H1 (cell line): ENCODE measurements at regions not wholly inside any gene's neighbourhood (a gene's known extent, or its start where the extent isn't known, plus 50 kb on each side); places are given as distances from the start of the nearest gene placed in this dataset.

Source experiments
- CTCF ChIA-PET: fragments of 300-600 bp; sonication (Branson Sonifier 250); formaldehyde crosslinking; loops from one replicate; lab custom pipeline; 2021; ENCODE audit not compliant: partially characterized antibody; lab: Charles Lee
- POLR2A ChIA-PET: fragments of 300-600 bp; sonication (Branson Sonifier 250); formaldehyde crosslinking; loops from one replicate; lab custom pipeline; 2021; ENCODE audit warnings: inconsistent platforms; ENCODE audit not compliant: partially characterized antibody; lab: Charles Lee
- DNase-seq, 2 experiments: peaks; one replicate each; pipeline versions ENCODE4 v3.0.0 to v3.0.0-alpha.2; 2010 to 2022; ENCODE audit warnings: low spot score in 2 of 2, low read depth in 1 of 2, mixed read lengths in 1 of 2
- FAIRE-seq: peaks from 2 replicates; lab custom pipeline; 2011; peaks lifted over from hg19 to GRCh38; lab: Jason Lieb, UNC
- H2AFZ ChIP-seq: 2 replicates; pipeline ENCODE4 v1.8.1; 2012; ENCODE audit warnings: low read length, inconsistent platforms
- H2AK5ac ChIP-seq: 2 replicates; pipeline ENCODE4 v1.6.1; 2013; ENCODE audit warnings: low read depth, low read length
- H2BK120ac ChIP-seq: replicated peaks from 2 replicates; pipeline ENCODE3; 2013; ENCODE audit warnings: low read depth, low read length, inconsistent platforms
- H2BK12ac ChIP-seq: 2 replicates; pipeline ENCODE4 v1.6.1; 2013; ENCODE audit warnings: low read depth, low read length
- H2BK15ac ChIP-seq: 2 replicates; pipeline ENCODE4 v1.6.1; 2013; ENCODE audit warnings: low read length
- H2BK20ac ChIP-seq: 2 replicates; pipeline ENCODE4 v1.6.1; 2013; ENCODE audit warnings: low read length
- H2BK5ac ChIP-seq: 2 replicates; pipeline ENCODE4 v1.6.1; 2013; ENCODE audit warnings: low read depth, low read length
- H3K14ac ChIP-seq: 2 replicates; pipeline ENCODE4 v1.6.1; 2013; ENCODE audit warnings: inconsistent platforms; ENCODE audit not compliant: insufficient read length
- H3K18ac ChIP-seq: 2 replicates; pipeline ENCODE4 v1.6.1; 2013; ENCODE audit warnings: low read length; ENCODE audit errors: extremely low read depth
- H3K23ac ChIP-seq: 2 replicates; pipeline ENCODE4 v1.6.1; 2013; ENCODE audit warnings: inconsistent platforms; ENCODE audit not compliant: insufficient read length
- H3K23me2 ChIP-seq: 2 replicates; pipeline ENCODE4 v1.6.1; 2013; ENCODE audit warnings: low read depth, low read length
- H3K27ac ChIP-seq: 2 replicates; pipeline ENCODE4 v1.6.1; 2011; ENCODE audit warnings: low read depth, low read length, inconsistent platforms
- H3K27me3 ChIP-seq, 4 experiments: replicated peaks in 1 of 4; 1 replicate in 1 of 4; 2 replicates in 3 of 4; pipeline versions ENCODE4 v1.6.1 to v1.8.1; 2011 to 2013; ENCODE audit warnings: low read length in 3 of 4, mild to moderate bottlenecking in 3 of 4, inconsistent platforms in 2 of 4, mixed read lengths in 2 of 4, moderate library complexity in 1 of 4; ENCODE audit not compliant: control insufficient read depth in 3 of 4, insufficient read depth in 3 of 4; ENCODE audit errors: extremely low read depth in 1 of 4
- H3K36me3 ChIP-seq, 4 experiments: 2 replicates each; pipeline versions ENCODE4 v1.6.1 to v1.8.1; 2011 to 2013; ENCODE audit warnings: mild to moderate bottlenecking in 4 of 4, low read length in 3 of 4, moderate library complexity in 2 of 4, control low read depth in 1 of 4, inconsistent platforms in 1 of 4; ENCODE audit not compliant: insufficient read depth in 4 of 4, control insufficient read depth in 2 of 4
- H3K4ac ChIP-seq: replicated peaks from 2 replicates; pipeline ENCODE3; 2013; ENCODE audit warnings: low read length, low read depth, mixed read lengths, inconsistent platforms; ENCODE audit not compliant: insufficient read length
- H3K4me1 ChIP-seq, 4 experiments: replicated peaks in 1 of 4; 1 replicate in 1 of 4; 2 replicates in 3 of 4; pipeline versions ENCODE4 v1.6.1 to v1.8.1; 2011 to 2013; ENCODE audit warnings: low read length in 3 of 4, inconsistent platforms in 2 of 4, mixed read lengths in 1 of 4; ENCODE audit not compliant: insufficient read depth in 4 of 4, control insufficient read depth in 3 of 4
- H3K4me2 ChIP-seq, 2 experiments: 2 replicates each; pipeline versions ENCODE4 v1.6.1 to v1.8.1; 2011 to 2013; ENCODE audit warnings: low read depth in 2 of 2, low read length in 2 of 2, control low read depth in 1 of 2, inconsistent platforms in 1 of 2, mild to moderate bottlenecking in 1 of 2; ENCODE audit not compliant: insufficient read depth in 1 of 2
- H3K4me3 ChIP-seq, 4 experiments: fragments of 200-600, 300-600 bp in 1 of 4; sonication (generic), shearing (Covaris generic), sonication (Bioruptor Twin) in 1 of 4; 2 replicates each; pipeline versions ENCODE4 v1.5.1 to v1.8.1; 2011 to 2016; ENCODE audit warnings: low read length in 4 of 4, low read depth in 3 of 4, control low read depth in 2 of 4, inconsistent platforms in 2 of 4, mild to moderate bottlenecking in 2 of 4, mixed read lengths in 1 of 4, moderate library complexity in 1 of 4; ENCODE audit not compliant: insufficient read depth in 2 of 4; ENCODE audit errors: extremely low read depth in 1 of 4
- H3K56ac ChIP-seq: replicated peaks from 2 replicates; pipeline ENCODE3; 2013; ENCODE audit warnings: low read depth, mild to moderate bottlenecking, mixed read lengths, low read length, inconsistent platforms; ENCODE audit not compliant: insufficient read length
- H3K79me1 ChIP-seq: 2 replicates; pipeline ENCODE4 v1.6.1; 2013; ENCODE audit warnings: low read depth, low read length, control low read depth
- H3K79me2 ChIP-seq, 2 experiments: 2 replicates each; pipeline versions ENCODE4 v1.6.1 to v1.8.1; 2012 to 2013; ENCODE audit warnings: low read length in 2 of 2, mild to moderate bottlenecking in 2 of 2, inconsistent platforms in 1 of 2; ENCODE audit not compliant: insufficient read depth in 2 of 2, control insufficient read depth in 1 of 2
- H3K9ac ChIP-seq, 4 experiments: replicated peaks in 1 of 4; 1 replicate in 1 of 4; 2 replicates in 3 of 4; pipeline versions ENCODE4 v1.6.1 to v1.8.1; 2011 to 2013; ENCODE audit warnings: low read depth in 3 of 4, low read length in 3 of 4, control low read depth in 2 of 4, mild to moderate bottlenecking in 2 of 4, moderate library complexity in 2 of 4, inconsistent platforms in 1 of 4; ENCODE audit errors: extremely low read depth in 1 of 4
- H3K9me3 ChIP-seq, 2 experiments: 2 replicates each; pipeline versions ENCODE4 v1.6.1 to v1.8.1; 2012 to 2013; ENCODE audit warnings: mild to moderate bottlenecking in 2 of 2, moderate library complexity in 2 of 2, control low read depth in 1 of 2, inconsistent platforms in 1 of 2, low read depth in 1 of 2, low read length in 1 of 2, mixed read lengths in 1 of 2; ENCODE audit not compliant: insufficient read depth in 2 of 2
- H4K20me1 ChIP-seq, 2 experiments: replicated peaks in 1 of 2; 2 replicates each; pipeline versions ENCODE3 to v1.8.1; 2011 to 2013; ENCODE audit warnings: inconsistent platforms in 2 of 2, low read length in 2 of 2, mild to moderate bottlenecking in 1 of 2; ENCODE audit not compliant: insufficient read depth in 2 of 2, control insufficient read depth in 1 of 2
- H4K5ac ChIP-seq: 2 replicates; pipeline ENCODE4 v1.6.1; 2013; ENCODE audit warnings: low read length, low read depth, mixed read lengths, inconsistent platforms; ENCODE audit not compliant: insufficient read length
- H4K8ac ChIP-seq: 2 replicates; pipeline ENCODE4 v1.8.0; 2013; ENCODE audit warnings: mild to moderate bottlenecking, moderate library complexity, low read length, inconsistent platforms; ENCODE audit not compliant: insufficient read depth; ENCODE audit errors: extremely low read depth
- H4K91ac ChIP-seq: replicated peaks from 2 replicates; pipeline ENCODE3; 2013; ENCODE audit warnings: low read length, mixed read lengths, inconsistent platforms; ENCODE audit not compliant: insufficient read length
- CEBPB ChIP-seq: IDR thresholded peaks from 2 replicates; pipeline ENCODE4 v1.6.1; 2012; ENCODE audit warnings: low read depth, low read length
- FOSL1 ChIP-seq: IDR thresholded peaks from 2 replicates; pipeline ENCODE4 v1.6.1; 2011; ENCODE audit warnings: mild to moderate bottlenecking, low read depth, low read length, moderate library complexity; ENCODE audit not compliant: insufficient read depth
- JUND ChIP-seq: IDR thresholded peaks from 2 replicates; pipeline ENCODE4 v1.6.1; 2011; ENCODE audit warnings: mild to moderate bottlenecking, improper control_type of control experiment, low read length
- POLR2AphosphoS5 ChIP-seq: IDR thresholded peaks from 2 replicates; pipeline ENCODE4 v1.6.1; 2011; ENCODE audit warnings: low read depth, low read length

DNA sequence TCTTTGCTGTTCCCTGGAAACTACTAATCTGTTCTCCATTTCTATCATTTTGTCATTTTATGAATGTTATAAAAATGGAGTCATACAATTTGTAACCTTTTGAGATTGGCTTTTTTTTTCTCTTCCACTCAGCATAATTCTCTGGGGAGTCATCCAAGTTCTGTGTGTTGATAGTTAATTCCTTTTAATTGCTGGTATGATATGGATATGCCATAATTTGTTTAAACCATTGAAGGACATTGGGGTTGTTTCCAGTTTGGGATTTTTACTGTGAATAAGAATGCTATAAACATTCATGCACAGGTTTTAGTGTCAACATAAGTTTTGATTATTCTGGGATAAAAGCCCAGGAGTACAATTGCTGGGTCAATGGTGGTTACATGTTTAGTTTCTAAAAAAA, 279.4 kb downstream of the WNT5A start:
- Histone ChIP-seq H4K8ac (no peak overlapping the region), H3K18ac (no peak overlapping the region), H3K23me2 (no peaks in the 10 kb centered on the region), H2BK12ac (no peak overlapping the region), H3K27me3 (no peaks in the 10 kb centered on the region), H2AK5ac (no peak overlapping the region), H3K36me3 (no peaks in the 10 kb centered on the region; a peak in 1 of 8 replicates), H2BK120ac (no peak overlapping the region), H3K79me2 (no peaks in the 10 kb centered on the region), H2BK5ac (no peak overlapping the region), H3K14ac (no peak overlapping the region), H3K9me3 (peaks cover 5 to 9% of the 10 kb centered on the region in 2 experiments; a peak in 2 of 4 replicates), H3K79me1 (no peaks in the 10 kb centered on the region), H4K5ac (no peak overlapping the region), H3K27ac (no peak overlapping the region), H3K4me2 (no peak overlapping the region), H2BK20ac (no peak overlapping the region), H4K20me1 (no peaks in the 10 kb centered on the region), H3K9ac (no peak overlapping the region), H2AFZ (no peak overlapping the region), H3K56ac (no peak overlapping the region), H2BK15ac (no peak overlapping the region), H3K4me3 (no peak overlapping the region), H4K91ac (no peak overlapping the region), H3K4me1 (no peaks in the 10 kb centered on the region), H3K4ac (no peak overlapping the region), H3K23ac (no peak overlapping the region)
- no peak for DNase-seq
- CTCF ChIA-PET: no interaction called here
- POLR2A ChIA-PET: no interaction called here
- TF ChIP-seq POLR2AphosphoS5: no peak
- TF ChIP-seq CEBPB: no peak
- TF ChIP-seq JUND: no peak
- TF ChIP-seq FOSL1: no peak
- FAIRE-seq: no peak
